Activated CD4-positive, alpha-beta T cell treated with anti-CD3 and anti-CD28 coated beads, Interleukin-2, Interleukin-4, amounts not matched to agents 100 ng/mL and 50 ng/mL, durations not matched to agents 16 hours and 8 hours (primary cell): ENCODE measurements at regions not wholly inside any gene's neighbourhood (a gene's known extent, or its start where the extent isn't known, plus 50 kb on each side); places are given as distances from the start of the nearest gene placed in this dataset.
"Not testable (repeated sequence)": the region's sequence is repeated elsewhere in the genome, so short reads cannot be mapped to it uniquely, and the experiment has no call there.

Source experiments
- DNase-seq: peaks from one replicate; pipeline ENCODE4 v3.0.0-alpha.2; 2020; ENCODE audit warnings: low spot score

- no peak for DNase-seq
Observed at GRCh38 chr10:29756451-29756850, 121.7 kb upstream of the SVIL start.

- no peak for DNase-seq
Observed at GRCh38 chr10:29753283-29753682, 118.5 kb upstream of the SVIL start.

- DNase-seq = no peak
Observed at GRCh38 chr10:29751684-29752083, 116.9 kb upstream of the SVIL start.

- DNase-seq = no peak
Observed at GRCh38 chr10:29751240-29751639, 116.5 kb upstream of the SVIL start.

- no peak for DNase-seq
Observed at GRCh38 chr10:29749150-29749549, 114.4 kb upstream of the SVIL start.

GRCh38 chr10:29748109-29748650 lies 113.4 kb upstream of the SVIL start:
- no peak for DNase-seq

- DNase-seq = no peak
Observed at GRCh38 chr10:29746080-29746797, 111.5 kb upstream of the SVIL start.

- no peak for DNase-seq
Observed at GRCh38 chr10:29740981-29741545, 106.3 kb upstream of the SVIL start.

GRCh38 chr10:29738341-29738740 lies 103.6 kb upstream of the SVIL start:
- no peak for DNase-seq

- DNase-seq = no peak
Observed at GRCh38 chr10:29737074-29737593, 102.4 kb upstream of the SVIL start.

- DNase-seq = no peak
Observed at GRCh38 chr10:29736366-29737073, 101.7 kb upstream of the SVIL start.

GRCh38 chr10:29735628-29736365 lies 101.0 kb upstream of the SVIL start:
- peak; percentile 81 for DNase-seq

GRCh38 chr10:29734962-29735627 lies 100.3 kb upstream of the SVIL start:
- peak; percentile 34 for DNase-seq

GRCh38 chr10:29734640-29734961 lies 99.8 kb upstream of the SVIL start:
- DNase-seq = no peak

- DNase-seq = no peak
Observed at GRCh38 chr10:29733323-29733722, 98.6 kb upstream of the SVIL start.

- no peak for DNase-seq
Observed at GRCh38 chr10:29732918-29733317, 98.1 kb upstream of the SVIL start.

- no peak for DNase-seq
Observed at GRCh38 chr10:29731760-29732159, 97.0 kb upstream of the SVIL start.

- DNase-seq = no peak
Observed at GRCh38 chr10:29730969-29731368, 96.2 kb upstream of the SVIL start.

GRCh38 chr10:29730458-29730857 lies 95.7 kb upstream of the SVIL start:
- no peak for DNase-seq

GRCh38 chr10:29728541-29729049 lies 93.8 kb upstream of the SVIL start:
- no peak for DNase-seq

- not testable (repeated sequence) for DNase-seq
Observed at GRCh38 chr10:29725927-29726326, 91.2 kb upstream of the SVIL start.
